Colonic mucosa (tissue), 4 donors: ENCODE measurements at regions not wholly inside any gene's neighbourhood (a gene's known extent, or its start where the extent isn't known, plus 50 kb on each side); places are given as distances from the start of the nearest gene placed in this dataset.

Experiments used
- DNase-seq: peaks from one replicate; pipeline ENCODE4 v3.0.0-alpha.2; 2020
- H3K27ac ChIP-seq: fragments of 200-600 bp; one replicate; pipeline ENCODE4 v1.8.0; 2021
- H3K27me3 ChIP-seq: fragments of 200-600 bp; one replicate; pipeline ENCODE4 v1.8.0; 2021
- H3K36me3 ChIP-seq: fragments of 200-600 bp; one replicate; pipeline ENCODE4 v1.8.0; 2021
- H3K4me1 ChIP-seq: fragments of 200-600 bp; one replicate; pipeline ENCODE4 v1.8.0; 2021; ENCODE audit warnings: mild to moderate bottlenecking
- H3K4me3 ChIP-seq: fragments of 200-600 bp; one replicate; pipeline ENCODE4 v1.8.0; 2021
- H3K9ac ChIP-seq, 2 donors: one replicate each; pipeline ENCODE4 v1.7.0; 2013; ENCODE audit warnings: control low read depth in 2 of 2, low read depth in 2 of 2, low read length in 2 of 2
- H3K9me3 ChIP-seq: fragments of 200-600 bp; one replicate; pipeline ENCODE4 v1.8.0; 2021
- CTCF ChIP-seq: fragments of 200-600 bp; IDR thresholded peaks from one replicate; pipeline ENCODE4 v1.8.0; 2022; ENCODE audit warnings: antibody characterized with exemption, mild to moderate bottlenecking
- intact Hi-C: fragments of 100-400 bp; cut with DNase I; formaldehyde crosslinking; loops from one replicate; pipeline ENCODE4 v1.14.1; 2022
- donor health status: healthy.
- donor health status: DM: no; HTN: no; CAD: no.
- donor health status: DM: no; HTN: no; CAD: no.

GRCh38 chr5:27818888-27819287 is 780.5 kb upstream of the CDH9 start:
- Histone ChIP-seq H3K9me3 (no peaks in the 10 kb centered on the region), H3K4me1 (no peaks in the 10 kb centered on the region), H3K4me3 (no peak overlapping the region), H3K27ac (no peak overlapping the region), H3K9ac (no peak overlapping the region), H3K27me3 (no peaks in the 10 kb centered on the region), H3K36me3 (no peaks in the 10 kb centered on the region)
- intact Hi-C loops, result no loop called here
- no peak for TF ChIP-seq CTCF
- no peak for DNase-seq

GRCh38 chr5:27814983-27815382 is 776.6 kb upstream of the CDH9 start:
- H3K27me3 ChIP-seq, result no peaks in the 10 kb centered on the region

GRCh38 chr5:27814286-27814685 is 775.9 kb upstream of the CDH9 start:
- Histone ChIP-seq H3K9ac (no peak overlapping the region), H3K4me1 (no peaks in the 10 kb centered on the region), H3K36me3 (no peaks in the 10 kb centered on the region), H3K27ac (no peak overlapping the region), H3K4me3 (no peak overlapping the region), H3K27me3 (no peaks in the 10 kb centered on the region), H3K9me3 (no peaks in the 10 kb centered on the region)
- DNase-seq, result no peak
- intact Hi-C loops, result no loop called here
- no peak for TF ChIP-seq CTCF

More at GRCh38 chr5:27814983-27815382, 776.6 kb upstream of the CDH9 start:
- Histone ChIP-seq H3K27ac (no peak overlapping the region), H3K4me1 (no peaks in the 10 kb centered on the region), H3K9ac (no peak overlapping the region), H3K4me3 (no peak overlapping the region), H3K36me3 (no peaks in the 10 kb centered on the region), H3K9me3 (no peaks in the 10 kb centered on the region)
- intact Hi-C loops, result no loop called here
- TF ChIP-seq CTCF, result no peak
- no peak for DNase-seq

- Histone ChIP-seq H3K36me3 (no peaks in the 10 kb centered on the region), H3K9ac (no peak overlapping the region), H3K27me3 (no peaks in the 10 kb centered on the region), H3K9me3 (no peaks in the 10 kb centered on the region), H3K4me3 (no peak overlapping the region), H3K4me1 (no peaks in the 10 kb centered on the region), H3K27ac (no peak overlapping the region)
- no peak for DNase-seq
- no peak for TF ChIP-seq CTCF
- intact Hi-C loops, result no loop called here
These were observed 772.1 kb upstream of the CDH9 start for GRCh38 chr5:27810458-27810857.

- TF ChIP-seq CTCF, result no peak
- Histone ChIP-seq H3K36me3 (no peaks in the 10 kb centered on the region), H3K27me3 (no peaks in the 10 kb centered on the region), H3K27ac (no peak overlapping the region), H3K4me1 (no peaks in the 10 kb centered on the region), H3K9me3 (no peaks in the 10 kb centered on the region), H3K9ac (no peak overlapping the region), H3K4me3 (no peak overlapping the region)
- intact Hi-C loops, result no loop called here
- no peak for DNase-seq
These were observed 758.8 kb upstream of the CDH9 start for GRCh38 chr5:27797220-27797619.

- TF ChIP-seq CTCF, result no peak
- intact Hi-C loops, result no loop called here
These were observed 749.8 kb upstream of the CDH9 start for GRCh38 chr5:27788184-27788583.

More at GRCh38 chr5:27788184-27788583, 749.8 kb upstream of the CDH9 start:
- Histone ChIP-seq H3K27me3 (no peaks in the 10 kb centered on the region), H3K4me1 (no peaks in the 10 kb centered on the region), H3K27ac (no peak overlapping the region), H3K9ac (no peak overlapping the region), H3K9me3 (no peaks in the 10 kb centered on the region), H3K4me3 (no peak overlapping the region), H3K36me3 (no peaks in the 10 kb centered on the region)
- no peak for DNase-seq
